ENCODE measurements at regions not wholly inside any gene's neighbourhood (a gene's known extent, or its start where the extent isn't known, plus 50 kb on each side); places are given as distances from the start of the nearest gene placed in this dataset.

- no peak for ATAC-seq (replicated peaks)
- Mint-ChIP-seq H3K9me3 (no peaks in the 10 kb centered on the region), H3K27me3 (peaks cover 0 to 11% of the 10 kb centered on the region in 2 donors), H3K36me3 (ENCODE audit: insufficient read depth) (no peaks in the 10 kb centered on the region), H3K27ac (no peak overlapping the region), H3K4me1 (ENCODE audit: low read depth in 2 of 2) (no peaks in the 10 kb centered on the region), H3K4me3 (no peak overlapping the region)
- DNase-seq = no peak
Measured at GRCh38 chr18:2168022-2168421, 403.3 kb downstream of the METTL4 start.

GRCh38 chr18:2169656-2170055, 401.6 kb downstream of the METTL4 start:
- DNase-seq (no peak), ATAC-seq (replicated peaks) (no peak)
- H3K27ac Mint-ChIP-seq = no peak overlapping the region
- H3K36me3 Mint-ChIP-seq (ENCODE audit: insufficient read depth) = no peaks in the 10 kb centered on the region
- peaks cover 0 to 11% of the 10 kb centered on the region in 2 donors for H3K27me3 Mint-ChIP-seq
- H3K4me1 Mint-ChIP-seq (ENCODE audit: low read depth in 2 of 2) = no peaks in the 10 kb centered on the region
- H3K9me3 Mint-ChIP-seq = no peaks in the 10 kb centered on the region
- H3K4me3 Mint-ChIP-seq = no peak overlapping the region

- Mint-ChIP-seq H3K4me1 (ENCODE audit: low read depth in 2 of 2) (no peaks in the 10 kb centered on the region), H3K9me3 (no peaks in the 10 kb centered on the region), H3K4me3 (no peak overlapping the region), H3K27ac (no peak overlapping the region), H3K27me3 (peaks cover 0 to 6% of the 10 kb centered on the region in 2 donors), H3K36me3 (ENCODE audit: insufficient read depth) (no peaks in the 10 kb centered on the region)
- DNase-seq = no peak
- ATAC-seq (replicated peaks) = no peak
Measured at GRCh38 chr18:2171840-2172625, 399.3 kb downstream of the METTL4 start.

- H3K4me1 Mint-ChIP-seq (ENCODE audit: low read depth in 2 of 2) = no peaks in the 10 kb centered on the region
- DNase-seq = no peak
- H3K9me3 Mint-ChIP-seq = no peaks in the 10 kb centered on the region
- ATAC-seq (replicated peaks) = no peak
- no peak overlapping the region for H3K4me3 Mint-ChIP-seq
- no peaks in the 10 kb centered on the region for H3K36me3 Mint-ChIP-seq (ENCODE audit: insufficient read depth)
- no peak overlapping the region for H3K27ac Mint-ChIP-seq
- peaks cover 0 to 6% of the 10 kb centered on the region in 2 donors for H3K27me3 Mint-ChIP-seq
Measured at GRCh38 chr18:2172881-2173280, 398.4 kb downstream of the METTL4 start.

GRCh38 chr18:2173486-2173885, 397.8 kb downstream of the METTL4 start:
- no peaks in the 10 kb centered on the region for H3K36me3 Mint-ChIP-seq (ENCODE audit: insufficient read depth)
- H3K27ac Mint-ChIP-seq = no peak overlapping the region
- ATAC-seq (replicated peaks) = no peak
- H3K9me3 Mint-ChIP-seq = no peaks in the 10 kb centered on the region
- H3K27me3 Mint-ChIP-seq = peaks cover 0 to 6% of the 10 kb centered on the region in 2 donors
- H3K4me1 Mint-ChIP-seq (ENCODE audit: low read depth in 2 of 2) = no peaks in the 10 kb centered on the region
- DNase-seq = no peak
- no peak overlapping the region for H3K4me3 Mint-ChIP-seq

- Mint-ChIP-seq H3K36me3 (ENCODE audit: insufficient read depth) (no peaks in the 10 kb centered on the region), H3K27me3 (peaks cover 0 to under 1% of the 10 kb centered on the region in 2 donors), H3K27ac (no peak overlapping the region), H3K4me1 (ENCODE audit: low read depth in 2 of 2) (no peaks in the 10 kb centered on the region), H3K4me3 (no peak overlapping the region), H3K9me3 (no peaks in the 10 kb centered on the region)
- ATAC-seq (replicated peaks) (no peak), DNase-seq (no peak)
Measured at GRCh38 chr18:2178036-2178435, 393.3 kb downstream of the METTL4 start.

GRCh38 chr18:2179498-2180183, 391.7 kb downstream of the METTL4 start:
- ATAC-seq (replicated peaks) (no peak), DNase-seq (no peak)
- Mint-ChIP-seq H3K4me1 (ENCODE audit: low read depth in 2 of 2) (no peaks in the 10 kb centered on the region), H3K4me3 (no peak overlapping the region), H3K9me3 (peaks cover 0 to 2% of the 10 kb centered on the region in 2 donors), H3K27me3 (peaks cover 0 to 7% of the 10 kb centered on the region in 2 donors), H3K27ac (no peak overlapping the region), H3K36me3 (ENCODE audit: insufficient read depth) (no peaks in the 10 kb centered on the region)

- Mint-ChIP-seq H3K27ac (no peak overlapping the region), H3K27me3 (peaks cover 0 to 7% of the 10 kb centered on the region in 2 donors), H3K4me1 (ENCODE audit: low read depth in 2 of 2) (no peaks in the 10 kb centered on the region), H3K36me3 (ENCODE audit: insufficient read depth) (no peaks in the 10 kb centered on the region), H3K4me3 (no peak overlapping the region), H3K9me3 (peaks cover 0 to 2% of the 10 kb centered on the region in 2 donors)
- DNase-seq = no peak
- ATAC-seq (replicated peaks) = no peak
Measured at GRCh38 chr18:2180586-2180985, 390.7 kb downstream of the METTL4 start.

- Mint-ChIP-seq H3K27ac (no peak overlapping the region), H3K4me3 (no peak overlapping the region), H3K36me3 (ENCODE audit: insufficient read depth) (no peaks in the 10 kb centered on the region), H3K4me1 (ENCODE audit: low read depth in 2 of 2) (no peaks in the 10 kb centered on the region), H3K27me3 (peaks cover 0 to 7% of the 10 kb centered on the region in 2 donors), H3K9me3 (peaks cover 0 to 2% of the 10 kb centered on the region in 2 donors)
- DNase-seq = no peak
- no peak for ATAC-seq (replicated peaks)
Measured at GRCh38 chr18:2183432-2183831, 387.9 kb downstream of the METTL4 start.

- no peak overlapping the region for H3K4me3 Mint-ChIP-seq
- DNase-seq (no peak), ATAC-seq (replicated peaks) (no peak)
Measured at GRCh38 chr18:2186967-2187366, 384.3 kb downstream of the METTL4 start.

GRCh38 chr18:2188258-2188657, 383.0 kb downstream of the METTL4 start:
- peaks cover 0 to 4% of the 10 kb centered on the region in 2 donors for H3K27me3 Mint-ChIP-seq
- no peaks in the 10 kb centered on the region for H3K36me3 Mint-ChIP-seq (ENCODE audit: insufficient read depth)
- no peak overlapping the region for H3K4me3 Mint-ChIP-seq
- no peak for ATAC-seq (replicated peaks)
- no peak for DNase-seq
- peaks cover 0 to 6% of the 10 kb centered on the region in 2 donors for H3K9me3 Mint-ChIP-seq
- no peaks in the 10 kb centered on the region for H3K4me1 Mint-ChIP-seq (ENCODE audit: low read depth in 2 of 2)
- no peak overlapping the region for H3K27ac Mint-ChIP-seq

More at GRCh38 chr18:2186967-2187366, 384.3 kb downstream of the METTL4 start:
- H3K27me3 Mint-ChIP-seq = peaks cover 0 to 7% of the 10 kb centered on the region in 2 donors
- H3K36me3 Mint-ChIP-seq (ENCODE audit: insufficient read depth) = no peaks in the 10 kb centered on the region
- no peak overlapping the region for H3K27ac Mint-ChIP-seq
- peaks cover 0 to 5% of the 10 kb centered on the region in 2 donors for H3K9me3 Mint-ChIP-seq
- H3K4me1 Mint-ChIP-seq (ENCODE audit: low read depth in 2 of 2) = no peaks in the 10 kb centered on the region

- ATAC-seq (replicated peaks) = no peak
Measured at GRCh38 chr18:2191180-2191790, 380.0 kb downstream of the METTL4 start.

GRCh38 chr18:2192562-2192961, 378.7 kb downstream of the METTL4 start:
- Mint-ChIP-seq H3K27me3 (no peaks in the 10 kb centered on the region), H3K4me3 (no peak overlapping the region)

More at GRCh38 chr18:2191180-2191790, 380.0 kb downstream of the METTL4 start:
- no peaks in the 10 kb centered on the region for H3K4me1 Mint-ChIP-seq (ENCODE audit: low read depth in 2 of 2)
- no peaks in the 10 kb centered on the region for H3K36me3 Mint-ChIP-seq (ENCODE audit: insufficient read depth)
- H3K27me3 Mint-ChIP-seq = no peaks in the 10 kb centered on the region
- peaks cover 0 to 7% of the 10 kb centered on the region in 2 donors for H3K9me3 Mint-ChIP-seq
- no peak overlapping the region for H3K27ac Mint-ChIP-seq
- DNase-seq = no peak
- no peak overlapping the region for H3K4me3 Mint-ChIP-seq

More at GRCh38 chr18:2192562-2192961, 378.7 kb downstream of the METTL4 start:
- H3K4me1 Mint-ChIP-seq (ENCODE audit: low read depth in 2 of 2) = no peaks in the 10 kb centered on the region
- H3K27ac Mint-ChIP-seq = no peak overlapping the region
- no peak for DNase-seq
- no peak for ATAC-seq (replicated peaks)
- peaks cover 0 to 7% of the 10 kb centered on the region in 2 donors for H3K9me3 Mint-ChIP-seq
- H3K36me3 Mint-ChIP-seq (ENCODE audit: insufficient read depth) = no peaks in the 10 kb centered on the region

All from effector memory CD8-positive, alpha-beta T cell (primary cell).